Esophagus squamous epithelium (tissue), 4 donors: ENCODE measurements at regions not wholly inside any gene's neighbourhood (a gene's known extent, or its start where the extent isn't known, plus 50 kb on each side); places are given as distances from the start of the nearest gene placed in this dataset.

Experiments
- CTCF ChIP-seq, 6 experiments: fragments of 450-650 bp in 4 of 6; fragments of 200-600 bp in 2 of 6; sonication (generic) in 2 of 6; IDR thresholded peaks; one replicate each; pipeline ENCODE4 v1.5.1; 2016 to 2019; ENCODE audit warnings: antibody characterized with exemption in 6 of 6, mild to moderate bottlenecking in 4 of 6, moderate library complexity in 4 of 6
- POLR2A ChIP-seq, 4 donors: fragments of 450-650 bp; IDR thresholded peaks; one replicate each; pipeline ENCODE4 v1.6.1; 2017; ENCODE audit warnings: antibody characterized with exemption in 4 of 4, mild to moderate bottlenecking in 4 of 4, moderate library complexity in 3 of 4

- TF ChIP-seq CTCF (IDR thresholded peaks at IDR 0.05) (no peak), POLR2A (IDR thresholded peaks at IDR 0.05) (no peak)
Measured at GRCh38 chr2:147683380-147683779, 161.4 kb upstream of the ACVR2A start.
